Fibroblast of villous mesenchyme (primary cell): ENCODE measurements at regions not wholly inside any gene's neighbourhood (a gene's known extent, or its start where the extent isn't known, plus 50 kb on each side); places are given as distances from the start of the nearest gene placed in this dataset.
A peak's percentile ranks its signal among the peaks of the same experiment; 100 is the strongest.

Source experiments
- DNase-seq: peaks from one replicate; pipeline ENCODE4 v3.0.0-alpha.2; 2010; ENCODE audit warnings: low read depth
- H3K4me3 ChIP-seq: 2 replicates; pipeline ENCODE4 v1.5.1; 2011; ENCODE audit warnings: low read depth, mild to moderate bottlenecking, low read length
- CTCF ChIP-seq: IDR thresholded peaks from 2 replicates; pipeline ENCODE4 v1.5.1; 2012; ENCODE audit warnings: low read depth, mild to moderate bottlenecking, low read length; ENCODE audit not compliant: insufficient read depth

- DNase-seq = no peak
- no peak for TF ChIP-seq CTCF
- no peak overlapping the region for H3K4me3 ChIP-seq
Measured at GRCh38 chr17:69704935-69705334, 290.4 kb downstream of the MAP2K6 start.

GRCh38 chr17:69706127-69706526 lies 291.6 kb downstream of the MAP2K6 start:
- DNase-seq = no peak
- no peak overlapping the region for H3K4me3 ChIP-seq
- no peak for TF ChIP-seq CTCF

- no peak for TF ChIP-seq CTCF
- DNase-seq = no peak
- no peak overlapping the region for H3K4me3 ChIP-seq
Measured at GRCh38 chr17:69709441-69709840, 294.9 kb downstream of the MAP2K6 start.

GRCh38 chr17:69710926-69711325 lies 296.4 kb downstream of the MAP2K6 start:
- no peak for DNase-seq
- no peak overlapping the region for H3K4me3 ChIP-seq
- no peak for TF ChIP-seq CTCF

- no peak for DNase-seq
- H3K4me3 ChIP-seq = no peak overlapping the region
Measured at GRCh38 chr17:69711541-69711940, 297.0 kb downstream of the MAP2K6 start.

GRCh38 chr17:69712801-69713311 lies 298.4 kb downstream of the MAP2K6 start:
- no peak overlapping the region for H3K4me3 ChIP-seq
- peak; percentile 30 for DNase-seq
- TF ChIP-seq CTCF = no peak

More at GRCh38 chr17:69711541-69711940, 297.0 kb downstream of the MAP2K6 start:
- TF ChIP-seq CTCF = no peak

- TF ChIP-seq CTCF = no peak
- DNase-seq = no peak
- H3K4me3 ChIP-seq = no peak overlapping the region
Measured at GRCh38 chr17:69713815-69714214, 299.3 kb downstream of the MAP2K6 start.
